ENCODE measurements at regions not wholly inside any gene's neighbourhood (a gene's known extent, or its start where the extent isn't known, plus 50 kb on each side); places are given as distances from the start of the nearest gene placed in this dataset.

DNA sequence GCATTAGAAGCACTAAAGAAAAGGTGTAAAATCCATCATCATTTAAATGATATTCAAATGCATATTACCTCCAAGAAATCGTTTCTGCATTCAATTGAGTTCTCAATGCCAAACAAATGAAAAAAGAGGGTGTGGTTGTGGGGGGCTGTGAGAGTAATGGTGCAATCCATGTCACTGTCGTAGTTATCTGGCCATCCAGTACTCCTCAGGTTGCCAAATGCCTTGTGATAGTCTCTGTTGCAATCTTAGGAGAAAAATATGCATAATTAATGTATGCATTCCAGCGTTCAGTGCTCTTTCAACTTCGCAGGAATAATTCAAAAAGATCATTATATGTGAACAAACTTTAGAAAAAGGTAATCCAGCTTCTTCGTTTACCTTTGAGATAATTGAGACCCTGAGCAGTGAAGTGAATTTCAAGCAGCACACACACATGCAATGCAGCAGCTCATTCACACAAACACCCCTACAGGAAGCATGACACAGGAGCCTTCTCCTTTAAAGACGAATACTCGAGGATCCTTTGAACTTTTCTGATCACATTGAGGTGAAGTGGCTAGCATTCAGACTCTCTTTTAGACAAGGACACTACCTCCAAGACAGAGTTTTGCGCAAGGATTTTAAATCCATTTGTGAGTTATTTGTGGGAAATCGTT lies 73.4 kb downstream of the OR13A1 start:
- TF ChIP-seq, protein P1, sequence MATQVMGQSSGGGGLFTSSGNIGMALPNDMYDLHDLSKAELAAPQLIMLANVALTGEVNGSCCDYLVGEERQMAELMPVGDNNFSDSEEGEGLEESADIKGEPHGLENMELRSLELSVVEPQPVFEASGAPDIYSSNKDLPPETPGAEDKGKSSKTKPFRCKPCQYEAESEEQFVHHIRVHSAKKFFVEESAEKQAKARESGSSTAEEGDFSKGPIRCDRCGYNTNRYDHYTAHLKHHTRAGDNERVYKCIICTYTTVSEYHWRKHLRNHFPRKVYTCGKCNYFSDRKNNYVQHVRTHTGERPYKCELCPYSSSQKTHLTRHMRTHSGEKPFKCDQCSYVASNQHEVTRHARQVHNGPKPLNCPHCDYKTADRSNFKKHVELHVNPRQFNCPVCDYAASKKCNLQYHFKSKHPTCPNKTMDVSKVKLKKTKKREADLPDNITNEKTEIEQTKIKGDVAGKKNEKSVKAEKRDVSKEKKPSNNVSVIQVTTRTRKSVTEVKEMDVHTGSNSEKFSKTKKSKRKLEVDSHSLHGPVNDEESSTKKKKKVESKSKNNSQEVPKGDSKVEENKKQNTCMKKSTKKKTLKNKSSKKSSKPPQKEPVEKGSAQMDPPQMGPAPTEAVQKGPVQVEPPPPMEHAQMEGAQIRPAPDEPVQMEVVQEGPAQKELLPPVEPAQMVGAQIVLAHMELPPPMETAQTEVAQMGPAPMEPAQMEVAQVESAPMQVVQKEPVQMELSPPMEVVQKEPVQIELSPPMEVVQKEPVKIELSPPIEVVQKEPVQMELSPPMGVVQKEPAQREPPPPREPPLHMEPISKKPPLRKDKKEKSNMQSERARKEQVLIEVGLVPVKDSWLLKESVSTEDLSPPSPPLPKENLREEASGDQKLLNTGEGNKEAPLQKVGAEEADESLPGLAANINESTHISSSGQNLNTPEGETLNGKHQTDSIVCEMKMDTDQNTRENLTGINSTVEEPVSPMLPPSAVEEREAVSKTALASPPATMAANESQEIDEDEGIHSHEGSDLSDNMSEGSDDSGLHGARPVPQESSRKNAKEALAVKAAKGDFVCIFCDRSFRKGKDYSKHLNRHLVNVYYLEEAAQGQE (IDR thresholded peaks at IDR 0.05; ENCODE audit: insufficient read depth in 1 of 2, low read depth in 2 of 2, low read length in 2 of 2): no peak
- TF ChIP-seq POLR2AphosphoS5 (IDR thresholded peaks at IDR 0.05; ENCODE audit: low read depth, low read length): no peak
- no peak for TF ChIP-seq TAF1 (IDR thresholded peaks at IDR 0.05; ENCODE audit: borderline replicate concordance, insufficient read depth, low read length)
- TF ChIP-seq SIN3A (IDR thresholded peaks at IDR 0.05; ENCODE audit: borderline replicate concordance, insufficient read depth, low read length): no peak
- no peak for TF ChIP-seq FOXP2 (optimal IDR thresholded peaks at IDR 0.05; ENCODE audit: borderline replicate concordance, extremely low read depth, extremely low read length, insufficient read depth)
